Ectodermal cell (in vitro differentiated cells): ENCODE measurements at regions not wholly inside any gene's neighbourhood (a gene's known extent, or its start where the extent isn't known, plus 50 kb on each side); places are given as distances from the start of the nearest gene placed in this dataset.

Source experiments
- H3K27ac ChIP-seq: 2 replicates; pipeline ENCODE4 v1.7.0; 2013; ENCODE audit warnings: mild to moderate bottlenecking, low read depth, low read length; ENCODE audit not compliant: insufficient read depth, poor library complexity, severe bottlenecking
- H3K27me3 ChIP-seq: 2 replicates; pipeline ENCODE4 v1.7.0; 2013; ENCODE audit warnings: mild to moderate bottlenecking, low read length; ENCODE audit not compliant: insufficient read depth, control insufficient read depth, poor library complexity, severe bottlenecking
- H3K36me3 ChIP-seq: one replicate; pipeline ENCODE4 v1.7.0; 2013; ENCODE audit warnings: low read length; ENCODE audit not compliant: control insufficient read depth, insufficient read depth
- H3K4me1 ChIP-seq: one replicate; pipeline ENCODE4 v1.7.0; 2013; ENCODE audit warnings: low read length; ENCODE audit not compliant: control insufficient read depth, insufficient read depth
- H3K4me3 ChIP-seq: 2 replicates; pipeline ENCODE4 v1.7.0; 2013; ENCODE audit warnings: low read depth, low read length, control low read depth; ENCODE audit not compliant: insufficient read depth
- H3K9me3 ChIP-seq: 2 replicates; pipeline ENCODE4 v1.7.0; 2013; ENCODE audit warnings: mild to moderate bottlenecking, low read length, moderate library complexity; ENCODE audit not compliant: control insufficient read depth
- WGBS, 2 experiments: methylation state at CpG; one replicate each; pipeline ENCODE4 v1.1.7; 2013; ENCODE audit warnings: missing lambda C conversion rate in 2 of 2; 5-methylcytosine and 5-hydroxymethylcytosine counted together

DNA sequence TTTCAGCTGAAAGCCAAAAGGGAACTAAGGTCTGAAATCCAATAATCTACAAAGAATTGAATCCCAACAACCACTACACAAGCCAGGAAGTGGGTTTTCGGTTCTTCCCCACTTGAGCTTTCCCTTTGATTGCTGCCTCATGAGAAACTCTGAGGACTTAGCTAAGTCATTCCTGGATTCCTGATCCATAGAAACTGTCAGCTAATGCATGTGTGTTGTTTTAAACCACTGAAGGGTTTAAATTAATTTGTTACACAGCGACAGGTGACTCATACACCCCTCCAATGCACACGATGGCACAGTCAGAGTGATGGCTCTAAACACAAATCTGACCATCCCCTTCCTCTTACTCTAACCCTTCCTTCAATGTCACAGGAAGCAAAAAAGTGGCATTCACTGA is 282.9 kb downstream of the RAB28 start:
- H3K4me1 ChIP-seq = no peaks in the 10 kb centered on the region
- no peaks in the 10 kb centered on the region for H3K27me3 ChIP-seq
- H3K4me3 ChIP-seq = no peak overlapping the region
- WGBS, 2 experiments = 95 to 98% methylated on average over 3 of the region's 3 CpGs
- H3K27ac ChIP-seq = no peak overlapping the region
- no peaks in the 10 kb centered on the region for H3K36me3 ChIP-seq
- H3K9me3 ChIP-seq = no peaks in the 10 kb centered on the region

DNA sequence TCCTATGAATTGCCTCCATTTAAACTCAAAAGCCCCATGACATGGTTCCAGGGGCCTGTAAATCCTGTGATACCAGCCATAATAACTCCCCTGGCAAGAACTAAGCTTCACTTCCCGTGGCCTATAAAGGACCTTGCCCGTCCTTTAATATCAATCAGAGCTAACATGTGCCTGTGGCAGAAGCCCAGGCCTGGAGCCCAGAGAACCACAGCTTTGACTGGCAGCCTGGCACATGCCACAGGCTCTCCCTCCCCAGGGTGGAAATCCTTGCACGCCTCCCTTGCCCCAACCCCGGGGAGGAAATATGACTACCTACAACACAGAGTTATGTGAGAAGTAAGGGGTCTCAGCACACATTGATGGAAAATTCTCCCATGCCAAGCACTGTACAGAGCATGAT is 287.4 kb downstream of the RAB28 start:
- 90 to 95% methylated on average over 4 of the region's 4 CpGs for WGBS, 2 experiments
- no peak overlapping the region for H3K27ac ChIP-seq

DNA sequence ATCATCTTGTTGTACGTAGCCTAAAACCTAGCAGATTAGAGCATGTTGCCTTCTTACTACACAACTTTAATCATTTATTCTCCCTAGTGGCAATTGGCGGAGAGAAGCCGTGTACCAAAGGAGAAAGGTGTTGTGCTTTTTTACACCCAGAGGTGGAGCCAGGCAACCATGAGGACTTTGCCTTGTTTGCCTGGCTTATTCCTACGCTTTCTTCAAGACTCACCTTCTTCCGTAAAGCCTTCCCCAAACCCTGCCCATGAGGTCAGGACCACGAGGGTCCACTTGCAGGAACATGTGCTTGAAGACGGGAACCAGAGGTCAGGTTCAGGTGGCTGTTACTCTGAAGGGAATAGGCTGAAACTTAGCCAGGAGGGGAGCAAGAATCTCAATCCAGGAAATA is 290.5 kb downstream of the RAB28 start:
- no peak overlapping the region for H3K27ac ChIP-seq
- H3K9me3 ChIP-seq = no peaks in the 10 kb centered on the region
- no peak overlapping the region for H3K4me3 ChIP-seq
- no peaks in the 10 kb centered on the region for H3K27me3 ChIP-seq
- no peaks in the 10 kb centered on the region for H3K4me1 ChIP-seq
- no peaks in the 10 kb centered on the region for H3K36me3 ChIP-seq
- 91 to 92% methylated on average over 7 of the region's 7 CpGs for WGBS, 2 experiments

More for the DNA sequence above, 287.4 kb downstream of the RAB28 start:
- H3K27me3 ChIP-seq = no peaks in the 10 kb centered on the region
- no peaks in the 10 kb centered on the region for H3K9me3 ChIP-seq
- H3K4me1 ChIP-seq = no peaks in the 10 kb centered on the region
- H3K4me3 ChIP-seq = no peak overlapping the region
- H3K36me3 ChIP-seq = no peaks in the 10 kb centered on the region

DNA sequence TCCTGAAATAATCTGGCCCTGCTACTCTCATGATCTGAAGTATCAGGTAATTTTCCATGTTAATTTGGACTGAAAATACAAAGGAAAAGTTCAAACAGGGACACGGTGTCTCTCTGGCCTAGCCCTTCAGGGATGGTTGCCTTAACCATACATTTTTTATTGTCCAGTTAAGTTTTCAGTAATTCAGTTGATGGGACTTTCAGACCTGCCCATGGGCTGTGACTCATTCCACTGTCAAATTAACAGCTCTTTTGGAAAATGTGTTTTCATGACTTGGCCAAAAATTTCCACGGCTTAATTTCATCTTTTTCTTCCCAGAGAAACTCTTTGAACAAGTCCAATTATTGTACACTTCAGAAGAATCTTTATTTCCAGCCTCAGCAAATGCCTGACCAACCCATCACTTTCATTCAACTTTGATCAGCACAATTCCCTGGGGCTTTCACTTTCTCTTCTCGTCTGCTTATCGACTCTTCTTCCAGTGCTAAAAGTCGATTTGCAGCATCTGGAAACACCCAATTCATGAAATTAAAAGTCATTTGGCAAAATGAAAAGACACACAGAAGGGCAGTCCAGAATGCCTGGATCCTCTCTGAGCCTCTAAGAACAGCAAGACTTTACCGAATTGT is 293.9 kb downstream of the RAB28 start:
- 93 to 96% methylated on average over 6 of the region's 6 CpGs for WGBS, 2 experiments
- no peaks in the 10 kb centered on the region for H3K9me3 ChIP-seq
- H3K36me3 ChIP-seq = no peaks in the 10 kb centered on the region
- H3K4me3 ChIP-seq = no peak overlapping the region
- H3K27ac ChIP-seq = no peak overlapping the region
- no peaks in the 10 kb centered on the region for H3K27me3 ChIP-seq
- no peaks in the 10 kb centered on the region for H3K4me1 ChIP-seq

DNA sequence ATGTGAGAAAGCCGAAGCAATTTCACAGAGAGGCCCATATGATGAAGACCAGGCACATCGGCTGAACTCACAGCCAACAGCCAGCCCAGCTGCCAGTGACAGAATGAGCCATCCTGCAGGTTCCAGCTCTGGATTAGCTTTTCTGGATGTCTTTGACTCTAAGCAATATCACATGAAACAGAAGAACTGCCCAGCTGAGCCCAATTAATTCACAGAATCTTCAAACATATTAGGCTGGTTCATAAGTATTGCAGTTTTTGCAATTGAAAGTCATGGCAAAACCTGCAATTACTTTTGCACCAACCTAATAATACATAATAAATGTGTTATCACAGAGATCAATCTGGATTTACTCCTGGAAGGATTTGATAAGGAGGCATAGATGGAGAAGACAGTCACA is 299.9 kb downstream of the RAB28 start:
- 97 to 98% methylated on average over 2 of the region's 2 CpGs for WGBS, 2 experiments
- Histone ChIP-seq H3K4me3 (no peak overlapping the region), H3K9me3 (no peaks in the 10 kb centered on the region), H3K27me3 (no peaks in the 10 kb centered on the region), H3K4me1 (no peaks in the 10 kb centered on the region), H3K36me3 (no peaks in the 10 kb centered on the region), H3K27ac (no peak overlapping the region)

DNA sequence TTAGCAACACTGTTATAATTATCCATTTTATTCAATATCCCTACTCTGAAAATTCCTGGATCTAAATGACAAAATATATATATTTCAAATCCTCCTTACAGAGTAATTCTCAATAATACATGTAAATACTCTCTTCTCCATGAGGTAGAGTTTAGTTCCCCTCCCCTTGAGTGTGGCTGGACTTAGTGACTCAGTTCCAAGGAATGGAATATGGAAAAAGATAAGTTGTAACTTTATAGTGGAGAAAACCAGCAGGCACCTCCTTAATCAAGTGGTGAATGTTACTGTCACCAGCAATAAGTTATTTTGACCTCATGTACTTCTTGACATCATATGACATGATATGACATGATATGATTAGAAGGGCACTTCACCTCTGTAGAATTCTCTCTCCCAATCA is 302.0 kb downstream of the RAB28 start:
- H3K27me3 ChIP-seq = no peaks in the 10 kb centered on the region
- no peaks in the 10 kb centered on the region for H3K4me1 ChIP-seq
- H3K36me3 ChIP-seq = no peaks in the 10 kb centered on the region
- H3K4me3 ChIP-seq = no peak overlapping the region
- H3K27ac ChIP-seq = no peak overlapping the region
- no peaks in the 10 kb centered on the region for H3K9me3 ChIP-seq

DNA sequence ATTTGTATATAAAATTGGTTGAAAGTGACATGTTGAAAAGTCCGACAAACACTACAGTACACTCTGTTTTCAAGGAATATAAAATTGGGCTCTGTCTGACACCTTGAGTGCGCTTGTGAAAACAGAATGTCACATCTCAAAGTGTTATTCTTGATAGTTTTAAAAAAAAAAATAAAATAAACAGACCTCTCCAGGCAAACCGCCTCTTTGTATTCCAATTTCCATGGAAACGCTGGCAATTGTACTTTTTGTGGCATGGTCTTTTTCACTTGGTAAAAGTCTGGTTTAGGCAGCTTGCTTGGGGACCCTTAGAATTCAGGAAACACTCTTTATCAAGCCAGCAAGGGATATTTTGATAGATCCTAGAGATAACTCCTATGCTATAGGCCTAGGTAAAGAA is 302.5 kb downstream of the RAB28 start:
- no peak overlapping the region for H3K27ac ChIP-seq
- no peaks in the 10 kb centered on the region for H3K36me3 ChIP-seq
- H3K4me1 ChIP-seq = no peaks in the 10 kb centered on the region
- WGBS, 2 experiments = 88 to 97% methylated on average over 2 to 3 of the region's 4 CpGs
- H3K27me3 ChIP-seq = no peaks in the 10 kb centered on the region
- H3K9me3 ChIP-seq = no peaks in the 10 kb centered on the region
- H3K4me3 ChIP-seq = no peak overlapping the region

DNA sequence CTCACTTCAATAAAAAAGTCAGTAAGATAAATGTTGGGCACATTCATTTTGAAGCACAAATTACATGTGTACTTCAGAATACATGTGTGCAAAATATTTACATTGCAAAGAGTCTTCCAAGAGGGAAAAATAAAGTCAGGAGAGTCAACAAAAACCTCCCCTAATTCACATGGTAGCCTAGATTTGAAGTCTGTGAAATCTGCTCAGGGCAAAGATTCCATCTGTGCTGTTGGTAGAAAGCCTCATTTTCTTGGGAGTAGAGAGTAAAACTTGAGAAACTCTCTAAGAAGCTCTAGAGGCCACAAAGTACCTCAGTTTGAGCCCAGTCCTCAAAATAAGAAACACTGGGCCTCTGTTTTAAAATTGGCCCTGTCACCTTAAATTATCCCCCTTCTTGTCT is 303.4 kb downstream of the RAB28 start:
- Histone ChIP-seq H3K4me1 (no peaks in the 10 kb centered on the region), H3K36me3 (no peaks in the 10 kb centered on the region), H3K27me3 (no peaks in the 10 kb centered on the region), H3K4me3 (no peak overlapping the region), H3K27ac (no peak overlapping the region), H3K9me3 (no peaks in the 10 kb centered on the region)

DNA sequence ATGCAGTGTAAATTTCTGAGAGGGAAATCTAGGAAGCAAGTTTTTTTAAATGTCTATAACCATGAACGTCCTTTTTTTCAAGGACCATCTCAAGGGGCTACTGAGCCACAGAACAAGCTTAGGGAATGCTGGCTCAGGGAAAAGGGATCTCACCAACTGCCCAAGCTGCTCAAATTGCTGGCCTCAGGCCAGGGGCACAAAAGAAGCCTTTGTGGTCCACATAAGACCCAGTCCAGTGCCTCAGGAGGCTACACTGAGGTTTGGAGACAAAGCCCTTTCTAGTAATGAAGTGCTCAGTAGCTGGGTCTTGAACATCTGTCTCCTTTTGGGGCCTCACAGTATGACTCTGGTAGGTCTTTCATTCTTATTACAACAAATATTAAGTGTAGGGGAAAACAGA is 305.5 kb downstream of the RAB28 start:
- Histone ChIP-seq H3K27me3 (no peaks in the 10 kb centered on the region), H3K4me3 (no peak overlapping the region), H3K27ac (no peak overlapping the region), H3K36me3 (no peaks in the 10 kb centered on the region), H3K9me3 (no peaks in the 10 kb centered on the region), H3K4me1 (no peaks in the 10 kb centered on the region)
- 93 to 100% methylated on average over 1 of the region's 1 CpG for WGBS, 2 experiments

DNA sequence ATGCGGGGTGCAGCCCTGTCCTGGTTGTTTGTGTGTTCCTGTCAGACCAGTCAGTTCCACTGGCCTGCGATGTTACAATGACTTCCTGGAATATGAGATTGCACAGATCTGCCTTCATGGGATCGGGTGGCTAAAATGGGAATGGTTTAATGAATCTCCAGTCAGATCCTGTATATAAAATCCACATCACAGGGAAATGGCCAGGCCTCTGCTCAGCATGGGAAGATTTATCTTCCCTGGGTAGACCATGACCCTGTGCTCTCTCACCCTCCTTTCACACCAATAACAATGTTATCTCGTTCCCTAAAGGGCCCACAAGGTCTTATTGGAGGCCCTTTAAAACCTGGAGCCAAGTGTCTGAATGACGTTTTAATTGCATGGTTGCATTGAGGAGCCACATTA is 307.4 kb downstream of the RAB28 start:
- no peak overlapping the region for H3K27ac ChIP-seq

DNA sequence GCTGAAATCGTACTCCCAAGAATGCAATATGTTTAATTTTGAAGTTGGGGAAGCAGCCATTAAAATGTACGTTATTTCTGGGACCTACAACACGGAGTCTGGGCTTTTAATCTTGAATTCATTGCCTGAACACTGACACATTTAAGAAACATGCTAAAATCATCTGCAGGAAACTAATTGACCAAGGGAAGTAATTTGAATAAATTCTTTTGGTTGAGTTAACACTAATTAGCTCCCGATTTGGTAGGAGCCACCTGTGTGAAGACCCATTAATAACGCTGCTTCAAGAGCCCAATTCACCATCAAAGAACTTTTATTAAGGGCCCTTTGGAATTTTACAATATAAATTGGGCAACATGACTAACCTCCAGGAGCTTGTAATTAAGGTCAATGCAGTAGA is 309.2 kb downstream of the RAB28 start:
- Histone ChIP-seq H3K27me3 (no peaks in the 10 kb centered on the region), H3K4me1 (no peaks in the 10 kb centered on the region), H3K27ac (no peak overlapping the region), H3K4me3 (no peak overlapping the region), H3K9me3 (no peaks in the 10 kb centered on the region), H3K36me3 (no peaks in the 10 kb centered on the region)
- 94 to 96% methylated on average over 3 to 5 of the region's 5 CpGs for WGBS, 2 experiments

More for the DNA sequence above, 307.4 kb downstream of the RAB28 start:
- H3K9me3 ChIP-seq = no peaks in the 10 kb centered on the region
- H3K4me1 ChIP-seq = no peaks in the 10 kb centered on the region
- 89 to 90% methylated on average over 5 of the region's 5 CpGs for WGBS, 2 experiments
- no peaks in the 10 kb centered on the region for H3K27me3 ChIP-seq
- H3K36me3 ChIP-seq = no peaks in the 10 kb centered on the region
- no peak overlapping the region for H3K4me3 ChIP-seq
